Fibroblast of the conjunctiva (primary cell): ENCODE measurements at regions not wholly inside any gene's neighbourhood (a gene's known extent, or its start where the extent isn't known, plus 50 kb on each side); places are given as distances from the start of the nearest gene placed in this dataset.
"Not testable (repeated sequence)": the region's sequence is repeated elsewhere in the genome, so short reads cannot be mapped to it uniquely, and the experiment has no call there.

Experiments used
- DNase-seq: peaks from one replicate; pipeline ENCODE4 v3.0.0-alpha.2; 2010; ENCODE audit warnings: low read depth

GRCh38 chr3:106025151-106025722, 156.4 kb upstream of the CBLB start:
- DNase-seq, result no peak

- DNase-seq, result no peak
These were observed 161.3 kb upstream of the CBLB start for GRCh38 chr3:106029954-106030626.

- no peak for DNase-seq
These were observed 161.8 kb upstream of the CBLB start for GRCh38 chr3:106030627-106030963.

GRCh38 chr3:106032479-106032878, 163.7 kb upstream of the CBLB start:
- no peak for DNase-seq

GRCh38 chr3:106033654-106034053, 164.8 kb upstream of the CBLB start:
- no peak for DNase-seq

GRCh38 chr3:106034313-106034712, 165.5 kb upstream of the CBLB start:
- DNase-seq, result no peak

- no peak for DNase-seq
These were observed 166.8 kb upstream of the CBLB start for GRCh38 chr3:106035619-106036018.

- no peak for DNase-seq
These were observed 167.9 kb upstream of the CBLB start for GRCh38 chr3:106036696-106037095.

- no peak for DNase-seq
These were observed 178.4 kb upstream of the CBLB start for GRCh38 chr3:106047221-106047620.

GRCh38 chr3:106048946-106049481, 180.2 kb upstream of the CBLB start:
- no peak for DNase-seq

- DNase-seq, result no peak
These were observed 181.0 kb upstream of the CBLB start for GRCh38 chr3:106049821-106050220.

- DNase-seq, result no peak
These were observed 188.1 kb upstream of the CBLB start for GRCh38 chr3:106056931-106057330.

- DNase-seq, result no peak
These were observed 189.7 kb upstream of the CBLB start for GRCh38 chr3:106058475-106058874.

- no peak for DNase-seq
These were observed 191.2 kb upstream of the CBLB start for GRCh38 chr3:106059953-106060517.

- DNase-seq, result no peak
These were observed 195.1 kb upstream of the CBLB start for GRCh38 chr3:106063909-106064308.

GRCh38 chr3:106065831-106066230, 197.0 kb upstream of the CBLB start:
- DNase-seq, result no peak

- no peak for DNase-seq
These were observed 198.9 kb upstream of the CBLB start for GRCh38 chr3:106067711-106068110.

GRCh38 chr3:106068381-106068780, 199.6 kb upstream of the CBLB start:
- DNase-seq, result no peak

GRCh38 chr3:106068795-106069194, 200.0 kb upstream of the CBLB start:
- peak; percentile 16 for DNase-seq

- no peak for DNase-seq
These were observed 201.4 kb upstream of the CBLB start for GRCh38 chr3:106070187-106070586.

- no peak for DNase-seq
These were observed 202.5 kb upstream of the CBLB start for GRCh38 chr3:106071306-106071705.

GRCh38 chr3:106072596-106072995, 203.8 kb upstream of the CBLB start:
- DNase-seq, result not testable (repeated sequence)

- DNase-seq, result not testable (repeated sequence)
These were observed 205.0 kb upstream of the CBLB start for GRCh38 chr3:106073806-106074205.

- DNase-seq, result not testable (repeated sequence)
These were observed 206.9 kb upstream of the CBLB start for GRCh38 chr3:106075731-106076130.
